CD4-positive, alpha-beta T cell treated with Interleukin-1 beta for 1 hour (primary cell): ENCODE measurements at regions not wholly inside any gene's neighbourhood (a gene's known extent, or its start where the extent isn't known, plus 50 kb on each side); places are given as distances from the start of the nearest gene placed in this dataset.
A peak's percentile ranks its signal among the peaks of the same experiment; 100 is the strongest.
"Not testable (repeated sequence)": the region's sequence is repeated elsewhere in the genome, so short reads cannot be mapped to it uniquely, and the experiment has no call there.

Source experiments
- DNase-seq, 2 donors: peaks; one replicate each; pipeline ENCODE4 v3.0.0-alpha.2; 2020 to 2022

- no peak for DNase-seq
Observed at GRCh38 chr3:64437131-64437530, 211.9 kb upstream of the PRICKLE2 start.

- not testable (repeated sequence) for DNase-seq
Observed at GRCh38 chr3:64435023-64435422, 209.8 kb upstream of the PRICKLE2 start.

DNA sequence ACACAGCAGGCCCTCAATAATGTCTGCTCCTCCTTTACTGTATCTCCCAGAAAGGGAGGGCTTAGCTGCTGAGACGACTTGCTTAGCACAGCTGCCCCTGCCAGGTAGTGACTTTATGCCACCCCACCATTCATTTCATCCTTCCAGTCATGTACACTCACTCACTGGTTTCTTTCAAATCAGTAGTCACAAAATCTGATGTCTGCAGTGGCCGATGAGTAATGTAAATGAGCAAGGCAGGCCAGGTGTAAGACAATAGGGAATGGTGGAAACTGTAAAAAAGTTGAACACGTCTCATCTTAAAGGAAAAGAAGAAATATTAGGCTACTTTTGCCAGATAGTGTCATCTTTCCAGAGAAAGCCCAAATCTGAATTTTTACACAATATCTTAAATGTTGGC lies 207.6 kb upstream of the PRICKLE2 start:
- no peak for DNase-seq

GRCh38 chr3:64431526-64432091 lies 206.3 kb upstream of the PRICKLE2 start:
- no peak for DNase-seq

DNA sequence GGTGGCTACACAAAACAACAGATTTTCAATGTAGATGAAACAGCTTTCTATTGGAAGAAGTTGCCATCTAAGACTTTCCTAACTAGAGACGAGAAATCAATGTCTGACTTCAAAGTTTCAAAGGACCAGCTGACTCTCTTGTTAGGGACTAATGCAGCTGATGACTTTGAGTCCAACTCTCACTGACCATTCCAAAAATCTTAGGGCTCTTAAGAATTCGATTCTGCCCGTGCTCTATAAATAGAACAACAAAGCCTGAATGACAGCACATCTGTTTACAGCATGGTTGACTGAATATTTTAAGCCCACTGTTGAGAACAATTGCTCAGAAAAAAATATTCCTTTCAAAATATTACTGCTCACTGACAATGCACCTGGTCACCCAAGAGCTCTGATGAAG lies 202.4 kb upstream of the PRICKLE2 start:
- DNase-seq = no peak

DNA sequence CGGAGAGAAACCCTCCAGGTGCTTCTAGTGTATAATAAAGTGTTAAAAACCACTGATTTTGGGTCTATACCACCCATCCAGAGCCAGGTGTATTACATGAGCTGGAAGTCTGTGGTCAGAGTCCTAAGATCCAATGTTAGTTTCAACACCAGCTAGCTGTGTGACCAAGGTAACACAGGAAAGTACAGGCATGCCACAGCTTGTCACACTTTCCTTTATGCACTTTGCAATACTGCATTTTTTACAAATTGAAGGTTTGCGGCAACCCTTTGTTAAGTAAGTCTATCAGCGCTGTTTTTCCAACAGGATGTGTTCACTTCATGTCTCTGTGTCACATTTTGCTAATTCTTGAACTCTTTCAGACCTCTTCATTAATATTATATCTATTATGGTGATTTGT lies 201.3 kb upstream of the PRICKLE2 start:
- no peak for DNase-seq

- DNase-seq = no peak
Observed at GRCh38 chr3:64422932-64423331, 197.7 kb upstream of the PRICKLE2 start.

DNA sequence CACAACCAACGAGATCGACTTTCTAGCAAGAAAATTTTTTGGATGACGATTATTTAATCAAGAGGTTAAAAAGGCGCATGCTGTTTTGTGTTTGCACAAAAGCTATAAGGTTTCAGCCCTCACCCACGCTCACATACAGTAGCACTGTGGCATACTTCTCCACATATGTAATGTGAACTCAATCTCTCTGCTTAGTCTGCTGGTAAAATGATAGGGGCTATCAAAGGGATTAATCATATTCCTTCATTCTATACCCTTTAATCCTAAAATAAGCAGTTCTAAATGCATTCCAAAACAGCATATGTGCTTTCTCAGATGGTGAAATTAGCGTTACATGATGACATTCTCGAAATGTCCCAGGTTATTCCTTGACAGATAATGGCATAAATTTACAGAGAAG lies 196.9 kb upstream of the PRICKLE2 start:
- DNase-seq = no peak

GRCh38 chr3:64417816-64418215 lies 192.6 kb upstream of the PRICKLE2 start:
- DNase-seq = no peak

GRCh38 chr3:64414043-64414442 lies 188.8 kb upstream of the PRICKLE2 start:
- no peak for DNase-seq

DNA sequence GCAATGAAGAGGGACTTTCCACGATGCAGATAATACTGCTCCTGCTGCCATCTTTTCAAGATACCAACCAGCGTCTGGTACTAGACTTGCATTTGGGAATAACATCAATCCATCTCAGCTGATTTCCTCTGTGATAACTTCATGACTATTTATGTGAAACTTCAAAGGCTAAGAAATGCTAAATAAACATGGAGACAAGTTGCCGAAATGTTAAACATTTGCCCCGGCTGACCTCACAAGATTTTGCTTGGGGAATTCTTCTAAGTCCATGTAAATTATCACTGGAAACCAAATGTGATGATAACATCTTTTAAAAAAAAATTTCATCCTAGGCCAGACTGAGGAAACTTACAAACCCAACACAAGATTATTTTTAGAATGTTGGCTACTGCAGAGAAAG lies 185.8 kb upstream of the PRICKLE2 start:
- no peak for DNase-seq

DNA sequence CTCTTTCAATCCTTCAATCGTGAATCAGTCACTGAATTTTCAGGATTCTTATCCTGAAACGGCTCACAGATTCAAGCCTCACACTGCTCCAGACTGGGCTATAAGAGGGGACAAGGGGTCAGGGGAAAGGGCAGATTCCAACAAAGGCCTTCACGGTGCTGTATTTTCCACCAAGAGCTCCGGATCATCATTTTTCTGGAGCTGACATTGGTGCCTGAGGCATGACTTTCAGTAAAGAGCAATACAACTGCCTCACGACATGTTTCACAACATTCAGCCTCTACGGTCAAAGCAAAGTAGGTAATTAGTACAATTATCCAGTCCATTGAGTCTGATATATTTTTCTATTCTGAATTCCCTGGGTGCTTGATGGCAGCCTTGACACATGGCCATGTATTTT lies 185.0 kb upstream of the PRICKLE2 start:
- DNase-seq = no peak

- DNase-seq = no peak
Observed at GRCh38 chr3:64408770-64409169, 183.5 kb upstream of the PRICKLE2 start.

DNA sequence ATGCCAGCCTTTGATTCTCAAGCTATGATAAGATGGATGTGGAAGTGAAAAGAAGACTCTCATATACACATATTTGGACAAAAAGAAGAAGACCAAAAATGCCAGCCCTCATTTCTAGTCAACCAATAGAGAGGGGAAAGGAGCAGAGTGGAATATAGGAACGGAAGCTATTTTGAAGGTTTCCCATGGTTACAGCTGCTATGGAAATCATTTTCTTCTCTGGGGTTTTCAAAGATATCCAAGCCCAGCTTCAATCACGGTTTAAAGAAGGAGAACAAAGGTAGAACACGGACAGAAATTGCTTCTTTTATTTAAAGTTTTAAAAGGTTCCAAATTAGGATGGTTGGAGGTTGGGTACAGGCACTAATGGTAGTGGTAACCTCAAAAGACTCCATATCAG lies 181.0 kb upstream of the PRICKLE2 start:
- no peak for DNase-seq

DNA sequence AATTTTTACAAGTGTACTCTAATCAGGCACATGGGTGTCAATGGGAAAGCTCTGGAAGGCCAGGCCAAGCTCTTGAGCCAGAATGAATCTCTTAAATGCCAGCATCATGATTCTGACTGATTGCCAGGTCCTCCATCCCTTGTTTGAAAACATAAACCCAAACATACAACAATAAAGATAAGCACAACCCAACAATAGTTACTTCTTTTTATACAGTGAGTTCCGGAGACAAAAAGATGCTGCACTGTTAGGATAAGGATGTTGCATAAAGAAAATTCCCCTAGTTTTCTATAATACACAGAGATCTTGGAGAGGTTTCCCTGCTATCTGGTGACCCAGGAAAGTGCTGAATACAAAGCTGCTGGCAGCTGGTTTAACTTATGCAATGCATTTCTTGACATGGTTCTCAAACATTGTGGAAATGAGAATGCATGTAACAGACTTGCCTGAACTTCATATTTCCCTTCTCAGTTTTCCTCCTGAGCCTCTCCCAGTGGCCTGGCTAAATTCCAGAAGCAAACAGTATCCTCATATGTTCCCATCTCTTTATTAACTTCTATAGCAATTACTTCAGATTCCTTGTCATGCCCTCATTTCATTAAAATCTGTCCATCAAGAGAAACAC lies 180.1 kb upstream of the PRICKLE2 start:
- DNase-seq = no peak

GRCh38 chr3:64400706-64401105 lies 175.4 kb upstream of the PRICKLE2 start:
- DNase-seq = no peak

DNA sequence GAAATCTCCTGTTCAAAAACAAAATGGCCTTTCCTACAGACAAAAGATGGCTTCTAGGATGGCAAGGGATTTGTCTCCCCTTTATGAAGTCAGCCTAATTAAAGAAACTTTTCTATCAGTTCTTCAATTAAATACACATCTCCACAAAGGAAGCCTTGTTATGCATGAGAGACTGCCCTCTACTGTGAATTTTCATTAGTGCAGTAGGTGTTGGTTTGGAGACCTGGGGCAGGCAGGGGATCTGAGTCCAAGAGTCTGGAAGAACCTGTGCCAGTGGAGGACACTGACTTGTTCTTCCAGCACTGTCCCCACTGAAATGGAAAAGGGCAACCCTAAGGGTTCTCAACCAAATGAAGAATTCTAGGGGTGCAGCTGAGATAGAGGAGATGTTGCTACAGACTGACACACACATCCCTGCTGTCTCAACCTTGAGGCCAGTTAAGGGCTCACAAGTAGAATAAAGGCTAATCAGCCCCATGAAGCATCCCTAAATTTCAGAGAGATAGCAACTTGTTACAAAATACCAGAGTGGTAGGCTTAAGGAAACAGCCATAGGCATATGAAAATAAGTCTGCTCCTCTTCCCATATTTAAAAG lies 174.0 kb upstream of the PRICKLE2 start:
- DNase-seq = peak in 1 of 2 donors; percentile 2

DNA sequence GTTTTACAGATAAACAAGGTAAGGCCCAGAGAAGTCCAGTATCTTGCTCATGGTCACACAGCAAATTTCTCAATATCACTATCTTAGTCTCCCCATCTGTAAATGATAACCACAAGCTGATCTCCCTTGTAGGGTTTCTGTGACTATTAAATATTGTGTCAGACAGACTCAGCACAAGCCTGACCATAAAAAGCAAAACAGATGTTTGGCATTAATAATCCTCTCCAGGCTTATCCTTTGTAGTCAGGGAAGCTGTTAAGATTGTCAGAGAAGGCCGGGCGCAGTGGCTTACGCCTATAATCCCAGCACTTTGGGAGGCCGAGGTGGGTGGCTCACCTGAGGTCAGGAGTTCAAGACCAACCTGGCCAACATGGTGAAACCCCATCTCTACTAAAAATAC lies 173.2 kb upstream of the PRICKLE2 start:
- DNase-seq = no peak

DNA sequence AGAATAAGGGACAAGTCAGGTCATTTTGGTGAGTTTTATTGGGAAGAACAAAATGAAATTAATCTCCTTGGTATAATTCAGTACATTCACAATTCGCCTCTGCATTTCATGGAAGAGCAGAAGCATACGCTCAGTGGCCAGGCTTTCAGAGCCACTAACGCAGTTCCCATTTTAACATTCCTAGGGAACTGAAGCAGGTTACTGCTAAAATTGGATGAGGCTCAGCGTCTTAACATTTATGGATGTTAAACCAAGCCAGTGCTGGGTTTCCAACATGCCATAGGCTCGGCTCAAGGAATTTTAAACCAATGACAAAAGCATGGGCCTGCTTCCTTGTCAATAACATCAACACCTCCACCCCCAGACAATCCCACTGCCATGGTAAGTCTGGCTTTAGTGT lies 172.7 kb upstream of the PRICKLE2 start:
- DNase-seq = no peak

- DNase-seq = no peak
Observed at GRCh38 chr3:64397573-64397972, 172.3 kb upstream of the PRICKLE2 start.

- no peak for DNase-seq
Observed at GRCh38 chr3:64395490-64395889, 170.2 kb upstream of the PRICKLE2 start.

DNA sequence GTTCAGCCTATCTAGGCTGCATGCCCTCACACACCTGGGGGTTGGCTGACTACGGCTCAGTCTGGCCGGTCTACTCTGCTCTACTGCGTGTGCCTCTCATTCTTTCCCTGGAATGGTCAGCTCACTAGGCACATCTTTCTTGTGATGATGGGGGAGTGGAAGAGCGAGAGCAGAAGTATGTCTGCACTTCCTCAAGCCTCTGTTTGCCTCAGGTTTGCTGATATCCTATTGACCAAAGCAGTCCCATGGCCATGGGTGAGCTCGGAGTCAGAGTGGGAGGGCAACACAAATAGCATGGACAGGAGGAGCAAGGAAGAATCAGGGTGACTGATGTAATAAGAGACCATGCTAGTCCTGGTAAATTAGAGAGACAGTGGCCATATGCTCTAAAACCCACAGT lies 167.9 kb upstream of the PRICKLE2 start:
- DNase-seq = no peak

DNA sequence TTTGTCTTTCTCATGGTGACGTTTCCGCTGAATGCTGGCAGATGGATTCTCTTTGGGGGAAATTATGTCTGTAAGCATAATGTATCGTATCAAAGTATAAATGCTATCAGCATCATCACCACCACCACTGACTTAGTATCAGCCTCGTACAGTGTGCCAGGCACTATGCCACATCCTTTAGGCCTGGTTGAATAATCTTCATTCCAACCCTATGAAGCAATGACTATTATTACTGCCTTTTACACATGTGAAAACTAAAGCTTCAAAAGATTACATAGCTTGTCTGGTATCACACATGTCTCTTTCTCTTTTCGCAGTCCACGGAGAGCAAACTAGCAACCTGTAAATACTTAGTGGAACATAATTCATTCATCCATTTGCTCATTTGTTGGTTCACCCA lies 166.7 kb upstream of the PRICKLE2 start:
- DNase-seq = no peak

- no peak for DNase-seq
Observed at GRCh38 chr3:64390893-64391292, 165.6 kb upstream of the PRICKLE2 start.

DNA sequence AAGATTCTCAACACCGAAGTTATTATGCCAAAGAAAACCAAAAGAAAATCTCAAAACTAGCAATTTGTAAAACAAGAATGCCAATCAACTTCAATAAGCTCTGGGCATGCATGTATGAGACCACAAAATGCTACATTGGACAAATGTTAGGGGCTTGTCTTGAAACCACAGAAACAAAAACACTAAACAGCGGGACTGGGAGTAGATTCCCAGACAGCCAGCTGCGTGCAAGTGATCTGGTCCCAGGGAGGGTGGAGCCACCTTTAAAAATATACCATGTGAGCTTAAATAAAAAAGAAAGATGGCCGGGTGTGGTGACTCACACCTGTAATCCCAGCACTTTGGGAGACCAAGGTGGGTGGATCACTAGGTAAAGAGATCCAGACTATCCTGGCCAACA lies 163.6 kb upstream of the PRICKLE2 start:
- DNase-seq = no peak
